ENCODE measurements at regions not wholly inside any gene's neighbourhood (a gene's known extent, or its start where the extent isn't known, plus 50 kb on each side); places are given as distances from the start of the nearest gene placed in this dataset.

- DNase-seq: no peak
Observed at GRCh38 chr20:4427940-4428586, 179.0 kb upstream of the ADRA1D start.

DNA sequence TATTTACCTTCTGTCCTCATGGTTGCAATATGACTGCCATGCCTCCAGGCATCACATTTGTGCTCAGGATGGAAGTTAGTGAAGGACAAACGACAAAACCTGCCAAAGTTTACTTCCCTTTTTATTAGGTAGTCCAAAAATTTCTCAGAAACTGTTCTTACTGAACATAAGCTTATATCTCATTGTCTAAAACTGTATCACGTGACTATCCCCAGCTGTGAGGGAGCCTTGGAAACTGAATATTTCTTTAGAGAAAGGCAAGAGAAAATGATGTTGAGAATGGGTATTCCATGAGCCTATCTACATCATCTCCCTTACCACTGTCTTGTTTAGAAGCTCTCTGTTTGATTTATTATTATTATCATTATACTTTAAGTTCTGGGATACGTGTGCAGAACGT lies 169.1 kb upstream of the ADRA1D start:
- no peak for DNase-seq

GRCh38 chr20:4415281-4415680 lies 166.2 kb upstream of the ADRA1D start:
- no peak for DNase-seq

- no peak for DNase-seq
Observed at GRCh38 chr20:4413314-4414049, 164.4 kb upstream of the ADRA1D start.

DNA sequence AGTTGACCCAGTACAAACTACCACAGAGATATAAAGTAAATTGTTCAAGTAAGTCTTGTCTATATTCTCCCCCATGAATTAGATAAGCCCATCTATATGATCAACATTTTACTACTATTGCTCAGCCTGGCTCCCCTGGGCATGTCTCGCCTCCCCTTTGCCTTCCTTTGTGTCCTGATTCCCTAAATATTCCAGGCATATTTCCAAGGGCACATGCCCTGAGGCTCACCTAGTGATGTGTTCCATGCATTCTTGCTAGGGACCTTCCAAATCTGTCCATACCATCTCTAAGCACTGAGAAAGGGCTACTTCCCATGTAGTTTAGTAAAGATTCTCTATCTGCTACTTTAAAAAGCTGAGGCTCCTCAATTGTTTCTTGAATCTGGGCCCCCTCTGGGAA lies 163.1 kb upstream of the ADRA1D start:
- DNase-seq: no peak

DNA sequence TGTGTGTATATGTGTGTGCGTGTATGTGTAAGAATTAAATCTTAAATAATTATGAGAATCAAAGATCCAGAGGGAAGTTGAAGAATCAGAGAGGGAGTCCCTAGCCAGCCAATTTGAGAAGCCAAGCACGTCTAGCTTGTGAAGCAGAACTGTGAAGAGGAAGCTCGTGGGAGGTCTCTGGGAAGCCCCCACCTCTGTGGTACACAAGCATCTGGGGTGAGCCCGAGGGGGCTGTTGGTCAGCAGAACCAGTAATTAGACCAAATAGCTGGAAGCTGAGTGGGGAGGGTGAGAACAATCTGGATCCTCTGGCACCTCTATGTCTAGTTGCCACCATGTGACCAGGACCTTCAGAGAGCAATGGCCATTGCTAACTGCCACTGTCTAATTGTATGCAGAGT lies 162.7 kb upstream of the ADRA1D start:
- no peak for DNase-seq

- no peak for DNase-seq
Observed at GRCh38 chr20:4406627-4407026, 157.5 kb upstream of the ADRA1D start.

DNA sequence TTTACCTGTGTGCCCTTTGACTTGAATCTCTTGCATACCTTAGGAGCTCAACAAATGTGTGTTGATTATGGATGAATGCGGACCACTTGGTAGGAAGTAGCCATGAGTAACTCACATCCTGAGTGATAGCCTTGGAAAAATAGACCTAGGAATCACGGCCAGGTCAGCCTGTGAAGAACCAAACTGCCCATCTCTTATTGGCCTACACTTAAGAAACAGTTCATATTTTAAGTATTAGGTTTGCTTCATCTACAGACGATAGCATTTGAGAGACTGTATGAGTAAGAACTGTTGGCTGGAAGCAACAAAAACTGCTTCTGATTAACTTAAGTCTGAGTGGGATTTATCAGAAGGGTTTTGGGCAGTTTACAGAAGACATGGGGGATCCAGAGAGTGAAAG lies 152.5 kb upstream of the ADRA1D start:
- no peak for DNase-seq

DNA sequence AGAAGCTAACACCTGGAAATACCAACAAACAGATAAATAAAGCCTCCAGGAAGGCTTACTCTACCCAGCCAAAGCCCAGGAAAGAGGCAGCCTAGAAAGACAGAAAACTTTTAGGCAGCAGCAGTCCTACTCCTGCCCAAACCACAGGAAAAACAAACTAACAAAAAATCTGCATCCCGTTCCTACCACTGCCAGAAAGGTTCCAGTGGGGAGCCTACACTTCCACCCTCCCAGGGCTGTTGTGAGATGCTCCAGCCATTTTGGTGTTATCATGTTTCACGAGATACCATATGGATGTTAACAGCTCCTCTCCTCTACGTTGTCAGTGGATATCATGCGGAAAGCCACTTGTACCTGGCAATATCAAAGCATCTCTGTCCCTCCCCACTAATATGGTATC lies 135.9 kb upstream of the ADRA1D start:
- no peak for DNase-seq

GRCh38 chr20:4383961-4384360 lies 134.9 kb upstream of the ADRA1D start:
- DNase-seq: no peak

GRCh38 chr20:4375881-4376280 lies 126.8 kb upstream of the ADRA1D start:
- DNase-seq: no peak

DNA sequence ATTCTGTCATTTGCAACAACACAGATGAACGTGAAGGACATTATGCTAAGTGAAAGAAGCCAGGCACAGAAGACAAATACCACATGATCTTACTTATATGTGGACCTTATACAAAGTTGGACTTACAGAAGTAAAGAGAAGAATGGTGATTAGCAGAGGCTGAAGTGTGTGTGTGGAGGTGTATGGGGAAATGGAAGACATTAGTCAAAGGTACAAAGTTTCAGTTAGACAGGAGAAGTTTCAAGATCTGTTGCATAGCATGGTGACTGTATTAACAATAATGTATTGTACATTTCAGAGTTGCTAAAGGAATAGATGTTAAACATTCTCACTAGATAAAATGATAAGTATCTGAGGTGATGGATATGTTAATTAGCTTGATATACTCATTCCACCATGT lies 124.4 kb upstream of the ADRA1D start:
- no peak for DNase-seq

- no peak for DNase-seq
Observed at GRCh38 chr20:4371623-4372251, 122.7 kb upstream of the ADRA1D start.

DNA sequence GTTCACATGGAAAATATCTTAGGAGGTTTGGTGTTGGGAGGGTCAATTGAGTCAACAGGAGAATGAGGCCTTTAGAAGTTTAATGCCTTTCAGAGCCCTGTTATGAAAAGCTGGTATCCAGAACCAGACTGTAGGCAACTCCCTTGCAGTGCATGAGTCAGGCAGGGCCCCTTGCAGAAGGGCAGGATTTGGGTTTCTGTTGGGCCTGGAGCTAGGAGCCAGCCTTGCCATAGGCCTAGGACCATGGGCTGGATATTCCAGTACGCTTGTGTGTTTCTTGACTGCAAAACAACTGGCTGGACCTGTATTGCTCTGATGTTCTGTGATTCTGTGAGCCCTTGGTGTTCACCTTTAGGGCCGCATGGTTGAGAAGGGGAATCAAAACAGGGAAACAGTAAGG lies 121.8 kb upstream of the ADRA1D start:
- DNase-seq: no peak

- peak in 1 of 5 experiments; percentile 83 for DNase-seq
Observed at GRCh38 chr20:4369798-4370124, 120.7 kb upstream of the ADRA1D start.

GRCh38 chr20:4369119-4369797 lies 120.2 kb upstream of the ADRA1D start:
- no peak for DNase-seq

- no peak for DNase-seq
Observed at GRCh38 chr20:4366076-4366475, 117.0 kb upstream of the ADRA1D start.

GRCh38 chr20:4358552-4358951 lies 109.5 kb upstream of the ADRA1D start:
- no peak for DNase-seq

- no peak for DNase-seq
Observed at GRCh38 chr20:4352348-4352747, 103.3 kb upstream of the ADRA1D start.

- no peak for DNase-seq
Observed at GRCh38 chr20:4350096-4350495, 101.0 kb upstream of the ADRA1D start.

GRCh38 chr20:4344670-4345069 lies 95.6 kb upstream of the ADRA1D start:
- DNase-seq: no peak

- no peak for DNase-seq
Observed at GRCh38 chr20:4342609-4343008, 93.5 kb upstream of the ADRA1D start.

DNA sequence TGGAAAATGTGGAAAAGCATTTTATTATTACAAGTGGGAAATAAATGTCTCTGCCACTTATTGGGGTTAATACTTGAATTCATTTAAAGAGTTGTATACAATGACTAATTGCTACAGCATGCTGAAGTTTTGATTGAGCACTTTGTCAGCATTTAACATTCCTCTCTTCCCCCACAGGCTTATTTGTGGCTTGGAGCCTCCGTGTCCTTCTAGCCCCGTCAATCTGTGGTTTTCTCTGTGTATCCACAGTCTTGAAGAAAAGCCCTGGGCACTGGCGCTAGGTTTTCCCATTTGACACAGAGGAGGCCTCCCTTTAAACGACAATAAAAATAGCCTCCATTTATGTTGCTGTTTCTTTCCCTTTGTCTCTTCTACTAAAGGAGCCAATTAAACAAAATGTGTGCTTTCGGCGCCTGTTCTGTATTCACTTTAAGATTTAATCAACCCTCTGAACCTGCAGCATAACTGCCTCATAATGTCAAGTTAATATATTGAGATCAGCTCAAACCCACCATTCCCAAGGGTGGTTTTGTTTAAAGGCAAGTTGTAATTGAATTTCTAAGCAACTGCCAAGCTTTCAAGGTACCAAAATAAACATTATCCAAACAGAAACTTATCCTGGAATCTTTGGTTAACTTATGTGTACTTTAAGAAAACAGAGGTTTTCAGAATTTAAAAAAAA lies 92.9 kb upstream of the ADRA1D start:
- DNase-seq: no peak

All from T-helper 2 cell (primary cell).